GM12878 (cell line): ENCODE measurements at regions not wholly inside any gene's neighbourhood (a gene's known extent, or its start where the extent isn't known, plus 50 kb on each side); places are given as distances from the start of the nearest gene placed in this dataset.

Experiments
- ATAC-seq: fragments of 200-7000 bp; cut with Tn5 transposase; 3 replicates; pipeline ENCODE4 v1.9.1; 2020; ENCODE audit warnings: mild to moderate bottlenecking, moderate library complexity
- BruUV-seq: library from RNA; stranded (reverse); fragments of 400-500 nt; replicated peaks from 2 replicates; lab custom pipeline; 2021; lab: Mats Ljungman, UMichigan
- CTCF ChIA-PET: fragments of 300-600 bp; sonication (Branson Sonifier 250); formaldehyde crosslinking; extraction: SDS; loops from one replicate; lab custom pipeline; 2021; ENCODE audit warnings: inconsistent platforms; lab: Yijun Ruan, JAX
- POLR2A ChIA-PET: fragments of 350-600 bp; formaldehyde crosslinking; extraction: SDS; loops from one replicate; lab custom pipeline; 2021; ENCODE audit warnings: inconsistent platforms; lab: Charles Lee
- RAD21 ChIA-PET: fragments of 300-600 bp; sonication (Branson Sonifier 250); formaldehyde crosslinking; loops from one replicate; lab custom pipeline; 2023; ENCODE audit warnings: antibody characterized with exemption; ENCODE audit not compliant: unreplicated experiment; lab: Charles Lee
- SMC1A ChIA-PET: fragments of 300-600 bp; sonication (Branson Sonifier 250); formaldehyde crosslinking; loops from one replicate; lab custom pipeline; 2023; ENCODE audit not compliant: unreplicated experiment, uncharacterized antibody; lab: Charles Lee
- DNase-seq: peaks from one replicate; pipeline ENCODE4 v3.0.0-alpha.2; 2011; ENCODE audit warnings: low read depth, low spot score
- FAIRE-seq: peaks from 3 replicates; lab custom pipeline; 2011; peaks lifted over from hg19 to GRCh38; lab: Jason Lieb, UNC
- H2AFZ ChIP-seq: 2 replicates; pipeline ENCODE4 v1.6.0; 2011; ENCODE audit warnings: low read depth, low read length, control low read depth; ENCODE audit not compliant: control insufficient read depth
- H3K27ac ChIP-seq: 2 replicates; pipeline ENCODE4 v1.5.1; 2011; ENCODE audit warnings: control low read depth; ENCODE audit not compliant: control insufficient read depth, insufficient read depth
- H3K27me3 ChIP-seq, 2 experiments: replicated peaks in 1 of 2; 2 replicates each; pipeline versions ENCODE4 v1.6.0 to v1.6.1; 2011; ENCODE audit warnings: low read length in 1 of 2; ENCODE audit not compliant: control insufficient read depth in 2 of 2, insufficient read depth in 2 of 2
- H3K36me3 ChIP-seq, 2 experiments: 2 replicates each; pipeline ENCODE4 v1.5.1; 2011; ENCODE audit warnings: low read length in 1 of 2; ENCODE audit not compliant: control insufficient read depth in 2 of 2, insufficient read depth in 2 of 2
- H3K4me1 ChIP-seq: 2 replicates; pipeline ENCODE4 v1.6.1; 2011; ENCODE audit warnings: mild to moderate bottlenecking, low read length, moderate library complexity, mixed read lengths; ENCODE audit not compliant: control insufficient read depth, insufficient read depth
- H3K4me2 ChIP-seq: 2 replicates; pipeline ENCODE4 v1.6.0; 2011; ENCODE audit warnings: control low read depth; ENCODE audit not compliant: control insufficient read depth, insufficient read depth
- H3K4me3 ChIP-seq: fragments of 200-600 bp; sonication (generic); 2 replicates; pipeline ENCODE4 v1.5.1; 2016
- H3K79me2 ChIP-seq: 2 replicates; pipeline ENCODE4 v1.6.0; 2011; ENCODE audit warnings: low read length; ENCODE audit not compliant: control insufficient read depth, insufficient read depth
- H3K9ac ChIP-seq: 2 replicates; pipeline ENCODE4 v1.8.0; 2011; ENCODE audit warnings: low read length, control low read depth, mixed read lengths; ENCODE audit not compliant: control insufficient read depth, insufficient read depth
- H3K9me3 ChIP-seq: replicated peaks from 3 replicates; pipeline ENCODE4 v1.5.1; 2011; ENCODE audit warnings: mild to moderate bottlenecking, low read length; ENCODE audit not compliant: control insufficient read depth, insufficient read depth
- H4K20me1 ChIP-seq: 2 replicates; pipeline ENCODE4 v1.6.0; 2011; ENCODE audit not compliant: control insufficient read depth, insufficient read depth
- ATF7 ChIP-seq: fragments of 450-650 bp; IDR thresholded peaks from 2 replicates; pipeline ENCODE4 v1.6.1; 2016; ENCODE audit warnings: low read depth, mild to moderate bottlenecking
- CREM ChIP-seq: IDR thresholded peaks from 2 replicates; pipeline ENCODE4 v1.6.1; 2014; ENCODE audit warnings: antibody characterized with exemption, low read depth
- FOXM1 ChIP-seq: IDR thresholded peaks from 2 replicates; pipeline ENCODE4 v1.6.1; 2012; ENCODE audit warnings: low read depth, mild to moderate bottlenecking, inconsistent platforms, low read length, moderate library complexity
- GABPA ChIP-seq: IDR thresholded peaks from 2 replicates; pipeline ENCODE4 v1.6.1; 2014; ENCODE audit warnings: antibody characterized with exemption, low read depth, mild to moderate bottlenecking, inconsistent platforms
- GATAD2B ChIP-seq: fragments of 450-650 bp; conservative IDR thresholded peaks from 2 replicates; pipeline ENCODE4 v1.6.1; 2017; ENCODE audit warnings: low read depth, mild to moderate bottlenecking, moderate library complexity
- HCFC1 ChIP-seq: fragments of 150-350 bp; IDR thresholded peaks from 2 replicates; pipeline ENCODE4 v1.6.1; 2014; ENCODE audit warnings: low read length
- MEF2A ChIP-seq: IDR thresholded peaks from 2 replicates; pipeline ENCODE4 v1.6.1; 2011; ENCODE audit warnings: low read depth, mild to moderate bottlenecking, low read length, moderate library complexity; ENCODE audit not compliant: insufficient read depth
- POLR2A ChIP-seq: IDR thresholded peaks from 2 replicates; pipeline ENCODE4 v1.6.1; 2011; ENCODE audit warnings: low read depth, mild to moderate bottlenecking, low read length
- PRDM15 ChIP-seq: fragments of 450-650 bp; formaldehyde crosslinking; IDR thresholded peaks from 2 replicates; pipeline ENCODE4 v1.4.0; 2020; ENCODE audit warnings: mild to moderate bottlenecking, moderate library complexity
- SP1 ChIP-seq: IDR thresholded peaks from one replicate; pipeline ENCODE4 v1.6.1; 2011; ENCODE audit warnings: low read depth, low read length
- TAF1 ChIP-seq: IDR thresholded peaks from 2 replicates; pipeline ENCODE4 v1.6.1; 2011; ENCODE audit warnings: mild to moderate bottlenecking, low read depth, low read length, borderline replicate concordance
- TCF7 ChIP-seq: IDR thresholded peaks from 2 replicates; pipeline ENCODE4 v1.6.1; 2014; ENCODE audit warnings: antibody characterized with exemption, borderline replicate concordance
- ZBTB11 ChIP-seq: fragments of 450-650 bp; formaldehyde crosslinking; IDR thresholded peaks from 2 replicates; pipeline ENCODE4 v1.5.0; 2022; ENCODE audit warnings: mild to moderate bottlenecking, missing genetic modification characterization
- WGBS: methylation state at CpG from one replicate; pipeline ENCODE4 v1.1.6; 2016; ENCODE audit warnings: low lambda C conversion rate; ENCODE audit not compliant: insufficient replicate concordance, insufficient coverage; ENCODE audit errors: missing lambda C conversion rate; 5-methylcytosine and 5-hydroxymethylcytosine counted together
- in situ Hi-C: fragments of 300-500 bp; cut with MboI; formaldehyde crosslinking; loops from 9 replicates; pipeline ENCODE4 v1.14.3; 2018; ENCODE audit warnings: mixed read lengths
- intact Hi-C: fragments of 100-400 bp; cut with micrococcal nuclease; formaldehyde crosslinking; loops from one replicate; pipeline ENCODE4 v1.14.2; 2022; ENCODE audit not compliant: unreplicated experiment
- TF ChIP-seq, protein P1 (sequence below): fragments of 450-650 bp; IDR thresholded peaks from 2 replicates; pipeline ENCODE4 v1.6.1; 2017; ENCODE audit warnings: borderline replicate concordance

DNA sequence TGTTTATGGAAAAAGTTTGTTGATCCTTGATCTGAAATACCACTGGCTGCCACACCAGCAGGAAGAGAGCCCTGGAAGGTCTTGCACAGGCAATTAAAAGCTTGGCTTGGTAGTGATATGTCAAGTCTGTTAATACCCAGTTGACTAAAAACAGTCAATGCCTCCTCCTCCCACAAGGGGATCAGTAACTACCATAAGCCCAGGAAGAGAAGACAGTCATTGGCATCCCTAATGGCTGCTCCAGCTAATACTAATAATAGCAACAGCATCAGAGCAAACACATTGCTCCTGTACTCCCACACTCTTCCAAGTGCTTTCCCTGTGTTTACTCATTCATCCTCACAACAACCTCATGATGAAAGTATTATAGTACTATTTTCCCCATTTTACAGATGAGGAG lies 528.6 kb downstream of the TAFA4 start (continued):
- TF ChIP-seq ZBTB11 (CRISPR knock-in tag), result no peak

DNA sequence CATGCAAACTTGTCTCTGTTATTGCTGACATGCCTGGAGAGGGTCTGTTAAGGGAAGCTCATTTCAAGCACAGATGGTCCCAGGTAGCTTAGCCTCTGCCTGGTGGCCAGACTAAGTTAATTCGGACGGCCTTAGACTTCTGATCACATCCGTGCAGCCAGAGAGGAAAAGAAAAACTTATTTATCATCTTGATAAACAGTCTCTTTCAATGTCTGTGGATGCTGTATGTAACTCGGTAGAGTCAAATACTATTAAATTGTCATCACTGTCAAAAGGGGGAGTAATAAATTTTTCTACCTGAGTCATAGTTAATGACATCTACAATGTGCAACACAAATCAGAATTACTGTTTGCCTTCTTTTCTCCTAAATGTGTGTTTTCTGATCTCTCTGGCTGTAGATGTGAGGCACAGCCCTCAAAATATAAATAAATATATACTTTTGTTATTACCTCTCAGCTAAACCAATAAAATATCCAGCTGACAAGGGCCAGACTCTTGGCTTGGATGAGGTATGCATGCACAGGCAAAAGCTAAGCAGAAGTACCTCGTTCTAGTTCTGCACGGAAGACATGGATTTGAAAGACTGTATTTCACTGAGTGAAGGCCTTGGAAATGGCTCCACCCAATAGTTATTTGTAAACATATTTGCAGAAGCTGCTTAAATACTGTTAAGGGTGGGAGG lies 530.0 kb downstream of the TAFA4 start:
- ChIA-PET SMC1A (interaction anchor here (1.5 kb wide), 1 partner anchor 9 kb away, joined by 3 read pairs; no protein-coding TSS in a partner anchor), RAD21 (no interaction called here), POLR2A (no interaction called here)
- H3K27me3 ChIP-seq, result no peaks in the 10 kb centered on the region
- H3K4me1 ChIP-seq, result no peaks in the 10 kb centered on the region
- H3K27ac ChIP-seq, result no peak overlapping the region
- H3K9ac ChIP-seq, result no peak overlapping the region
- 17% methylated on average over 6 of the region's 6 CpGs for WGBS
- no peak for ATAC-seq
- BruUV-seq, result no TSS peak
- no peaks in the 10 kb centered on the region for H4K20me1 ChIP-seq
- in situ Hi-C loops, result no loop called here
- H3K79me2 ChIP-seq, result no peaks in the 10 kb centered on the region
- H3K4me3 ChIP-seq, result no peak overlapping the region
- TF ChIP-seq ATF7, result no peak
- no peak for TF ChIP-seq SP1
- TF ChIP-seq GABPA, result no peak
- no peak for TF ChIP-seq TCF7
- TF ChIP-seq POLR2A, result no peak
- no peak for TF ChIP-seq FOXM1
- TF ChIP-seq GATAD2B, result no peak
- no peak for TF ChIP-seq HCFC1
- TF ChIP-seq, protein P1, sequence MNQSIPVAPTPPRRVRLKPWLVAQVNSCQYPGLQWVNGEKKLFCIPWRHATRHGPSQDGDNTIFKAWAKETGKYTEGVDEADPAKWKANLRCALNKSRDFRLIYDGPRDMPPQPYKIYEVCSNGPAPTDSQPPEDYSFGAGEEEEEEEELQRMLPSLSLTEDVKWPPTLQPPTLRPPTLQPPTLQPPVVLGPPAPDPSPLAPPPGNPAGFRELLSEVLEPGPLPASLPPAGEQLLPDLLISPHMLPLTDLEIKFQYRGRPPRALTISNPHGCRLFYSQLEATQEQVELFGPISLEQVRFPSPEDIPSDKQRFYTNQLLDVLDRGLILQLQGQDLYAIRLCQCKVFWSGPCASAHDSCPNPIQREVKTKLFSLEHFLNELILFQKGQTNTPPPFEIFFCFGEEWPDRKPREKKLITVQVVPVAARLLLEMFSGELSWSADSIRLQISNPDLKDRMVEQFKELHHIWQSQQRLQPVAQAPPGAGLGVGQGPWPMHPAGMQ, result no peak
- no peak for TF ChIP-seq PRDM15 (CRISPR knock-in tag)
- TF ChIP-seq TAF1, result no peak
- TF ChIP-seq MEF2A, result no peak
- TF ChIP-seq CREM, result no peak
- TF ChIP-seq, all 136 proteins: peak for 0
- H3K36me3 ChIP-seq, result no peaks in the 10 kb centered on the region
- DNase-seq (no peak), FAIRE-seq (no peak)
- no peak overlapping the region for H3K4me2 ChIP-seq
- CTCF ChIA-PET, result interaction anchor here (1.2 kb wide), 1 partner anchor 9 kb away, joined by 3 read pairs; no protein-coding TSS in a partner anchor
- intact Hi-C loops, result no loop called here
- H2AFZ ChIP-seq, result no peak overlapping the region
- no peaks in the 10 kb centered on the region for H3K9me3 ChIP-seq
